Activated CD4-positive, alpha-beta T cell treated with anti-CD3 and anti-CD28 coated beads, Interleukin-2, amount 10 ng/mL, durations not matched to agents 24 days and 14 days (primary cell): ENCODE measurements at regions not wholly inside any gene's neighbourhood (a gene's known extent, or its start where the extent isn't known, plus 50 kb on each side); places are given as distances from the start of the nearest gene placed in this dataset.
"Not testable (repeated sequence)": the region's sequence is repeated elsewhere in the genome, so short reads cannot be mapped to it uniquely, and the experiment has no call there.

Source experiments
- DNase-seq: peaks from one replicate; pipeline ENCODE4 v3.0.0; 2022
- H3K27ac Mint-ChIP-seq: one replicate; pipeline ENCODE4 v1.8.0; 2022; ENCODE audit warnings: mild to moderate bottlenecking, mixed read lengths
- H3K27me3 Mint-ChIP-seq: one replicate; pipeline ENCODE4 v1.8.0; 2022; ENCODE audit warnings: mixed read lengths
- H3K36me3 Mint-ChIP-seq: one replicate; pipeline ENCODE4 v1.8.0; 2022; ENCODE audit warnings: low read depth, mild to moderate bottlenecking, mixed read lengths
- H3K4me1 Mint-ChIP-seq: one replicate; pipeline ENCODE4 v1.8.0; 2021; ENCODE audit warnings: mixed read lengths
- H3K4me3 Mint-ChIP-seq: one replicate; pipeline ENCODE4 v1.8.0; 2022; ENCODE audit warnings: mild to moderate bottlenecking, moderate library complexity, mixed read lengths
- H3K9me3 Mint-ChIP-seq: one replicate; pipeline ENCODE4 v1.8.0; 2021; ENCODE audit warnings: mixed read lengths
- intact Hi-C: fragments of 100-400 bp; cut with micrococcal nuclease; formaldehyde crosslinking; loops from one replicate; pipeline ENCODE4 v1.15.1; 2023

DNA sequence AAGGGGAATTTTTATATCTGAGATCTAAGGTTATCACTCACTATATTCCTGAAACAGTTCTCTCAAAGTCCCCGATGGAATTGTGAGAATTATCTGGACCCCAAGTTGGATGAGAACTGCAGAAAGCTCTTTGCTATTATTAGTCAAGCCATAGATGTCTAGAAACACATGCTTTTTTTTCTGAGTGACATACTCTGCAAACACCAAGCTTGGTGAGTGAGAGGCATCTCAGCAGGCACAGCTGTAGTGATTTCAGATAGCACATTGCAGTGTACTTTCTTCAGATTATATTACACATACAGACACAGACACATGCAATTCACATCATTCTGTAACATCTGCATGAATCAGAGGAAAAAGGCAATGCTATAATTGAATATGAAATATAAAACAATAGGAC lies 111.1 kb upstream of the UFL1 start:
- intact Hi-C loops: no loop called here
- Mint-ChIP-seq H3K9me3 (no peaks in the 10 kb centered on the region), H3K36me3 (no peaks in the 10 kb centered on the region), H3K27me3 (peaks cover 3% of the 10 kb centered on the region), H3K4me1 (no peaks in the 10 kb centered on the region), H3K27ac (no peak overlapping the region), H3K4me3 (no peak overlapping the region)
- DNase-seq: no peak

DNA sequence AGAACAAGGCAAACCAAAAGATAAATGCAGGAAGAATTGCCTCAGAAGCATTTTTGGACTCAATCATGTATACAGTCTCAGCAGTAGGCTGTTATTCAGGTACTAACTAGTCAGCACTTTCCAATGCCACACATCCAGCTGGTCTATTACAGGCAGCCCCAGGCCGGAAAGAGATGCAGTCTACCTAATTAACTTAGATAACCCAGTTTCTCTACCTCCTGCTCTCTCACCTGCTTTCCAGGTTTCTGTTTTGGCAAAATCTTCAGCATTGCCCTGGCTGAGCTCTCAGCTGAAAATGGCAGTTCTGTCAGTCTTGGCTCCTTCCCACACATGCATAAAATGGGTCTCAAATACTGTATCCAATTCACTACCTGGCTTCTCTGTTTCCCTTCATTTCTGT lies 101.3 kb upstream of the UFL1 start:
- intact Hi-C loops: no loop called here
- H3K27me3 Mint-ChIP-seq: no peaks in the 10 kb centered on the region
- H3K4me3 Mint-ChIP-seq: no peak overlapping the region
- H3K36me3 Mint-ChIP-seq: no peaks in the 10 kb centered on the region
- peaks cover 4% of the 10 kb centered on the region for H3K9me3 Mint-ChIP-seq
- DNase-seq: no peak
- no peaks in the 10 kb centered on the region for H3K4me1 Mint-ChIP-seq
- no peak overlapping the region for H3K27ac Mint-ChIP-seq

DNA sequence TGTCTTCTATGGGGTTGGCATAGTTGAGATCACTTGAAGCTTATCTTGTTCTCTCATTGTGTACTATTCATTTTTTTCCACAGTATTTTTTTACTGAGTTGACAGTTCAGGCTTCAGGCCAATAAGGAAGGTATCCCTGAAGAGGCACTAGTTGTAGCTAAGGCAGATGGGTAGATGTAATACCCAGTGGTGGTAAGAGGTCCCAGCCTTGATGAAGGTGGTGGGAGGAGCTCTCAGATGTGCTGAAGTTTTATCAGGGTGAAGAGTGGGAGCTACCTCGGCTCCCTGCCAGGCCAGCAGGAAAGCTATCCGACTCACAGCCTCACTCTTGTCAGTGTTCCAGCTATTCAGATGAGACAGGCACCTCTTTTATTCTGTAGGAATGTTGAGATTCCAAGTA lies 87.7 kb upstream of the UFL1 start:
- no peak overlapping the region for H3K27ac Mint-ChIP-seq
- no peak for DNase-seq
- H3K4me1 Mint-ChIP-seq: no peaks in the 10 kb centered on the region
- intact Hi-C loops: no loop called here
- no peaks in the 10 kb centered on the region for H3K27me3 Mint-ChIP-seq
- H3K4me3 Mint-ChIP-seq: no peak overlapping the region
- no peaks in the 10 kb centered on the region for H3K9me3 Mint-ChIP-seq
- no peaks in the 10 kb centered on the region for H3K36me3 Mint-ChIP-seq

DNA sequence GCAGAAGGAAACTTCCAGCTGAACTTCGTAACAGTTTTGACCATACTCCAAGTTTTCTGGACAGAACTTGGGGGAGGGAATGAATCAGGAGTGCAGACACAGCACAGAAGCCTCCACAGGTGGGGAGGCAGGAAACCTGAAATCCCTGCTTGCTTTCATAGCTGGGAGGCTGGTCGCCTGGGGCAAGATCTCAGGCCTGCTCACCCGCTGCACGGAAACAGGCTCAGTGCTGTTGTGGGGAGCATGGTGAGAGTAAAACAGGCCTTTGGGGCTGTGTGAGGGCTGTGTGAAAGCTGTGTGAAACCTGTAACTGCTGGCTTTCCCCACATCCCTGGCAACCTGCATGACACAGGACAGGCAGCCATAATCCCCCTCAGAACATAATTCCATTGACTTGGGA lies 85.2 kb upstream of the UFL1 start:
- intact Hi-C loops: no loop called here
- H3K4me1 Mint-ChIP-seq: no peaks in the 10 kb centered on the region

DNA sequence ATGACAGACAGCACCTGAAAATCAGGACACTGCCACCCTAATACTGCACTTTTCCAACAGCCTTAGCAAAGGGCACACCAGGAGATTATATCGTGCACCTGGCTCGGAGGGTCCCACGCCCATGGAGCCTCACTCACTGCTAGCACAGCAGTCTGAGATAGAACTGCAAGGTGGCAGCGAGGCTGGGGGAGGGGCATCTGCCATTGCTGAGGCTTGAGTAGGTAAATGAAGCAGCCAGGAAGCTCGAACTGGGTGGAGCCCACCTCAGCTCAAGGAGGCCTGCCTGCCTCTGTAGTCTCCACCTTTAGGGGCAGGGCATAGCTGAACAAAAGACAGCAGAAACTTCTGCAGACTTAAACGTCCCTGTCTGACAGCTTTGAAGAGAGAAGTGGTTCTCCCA lies 84.4 kb upstream of the UFL1 start:
- H3K4me3 Mint-ChIP-seq, H3K9me3 Mint-ChIP-seq, intact Hi-C loops, H3K36me3 Mint-ChIP-seq, H3K4me1 Mint-ChIP-seq, H3K27me3 Mint-ChIP-seq, H3K27ac Mint-ChIP-seq, DNase-seq: not testable (repeated sequence)

More for the DNA sequence above, 85.2 kb upstream of the UFL1 start:
- Mint-ChIP-seq H3K9me3 (peaks cover 5% of the 10 kb centered on the region), H3K36me3 (no peaks in the 10 kb centered on the region), H3K4me3 (no peak overlapping the region), H3K27me3 (no peaks in the 10 kb centered on the region), H3K27ac (no peak overlapping the region)
- no peak for DNase-seq

DNA sequence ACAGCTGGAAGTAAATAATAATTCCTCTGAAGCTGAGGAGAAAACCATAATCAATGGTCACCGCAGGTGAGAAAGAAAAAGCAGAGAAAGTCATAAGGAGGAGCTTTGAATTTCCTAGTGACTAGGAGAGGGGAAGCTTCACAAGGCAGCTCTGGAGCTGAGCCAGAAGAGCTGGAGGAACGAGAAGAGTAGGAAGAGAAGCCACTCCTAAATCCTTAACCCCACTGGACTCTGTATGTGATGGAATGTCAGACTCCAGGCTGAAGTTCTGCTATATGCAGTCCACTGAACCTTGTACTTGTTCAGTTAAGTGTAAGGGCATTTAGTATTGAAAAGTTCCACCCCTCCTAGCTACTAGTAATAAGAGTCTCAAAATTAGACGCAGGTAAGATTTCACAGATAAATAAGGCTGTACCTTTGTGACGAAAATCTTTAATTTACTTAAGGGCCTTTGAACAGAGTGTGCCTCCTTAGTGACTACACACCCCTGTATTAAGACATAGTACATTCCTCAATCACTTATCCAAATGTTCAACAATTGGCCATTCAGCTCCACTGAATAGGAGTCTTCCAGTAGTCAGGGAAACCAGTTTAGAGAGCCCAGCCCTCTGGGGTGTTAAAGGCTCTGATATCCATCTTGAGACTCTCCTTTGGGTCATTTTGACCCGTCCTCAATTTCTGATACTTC lies 71.4 kb upstream of the UFL1 start:
- intact Hi-C loops: no loop called here
- no peaks in the 10 kb centered on the region for H3K9me3 Mint-ChIP-seq
- DNase-seq: no peak
- H3K36me3 Mint-ChIP-seq: no peaks in the 10 kb centered on the region
- no peak overlapping the region for H3K4me3 Mint-ChIP-seq
- H3K27me3 Mint-ChIP-seq: peaks cover 2% of the 10 kb centered on the region
- H3K27ac Mint-ChIP-seq: no peak overlapping the region
- H3K4me1 Mint-ChIP-seq: no peaks in the 10 kb centered on the region

DNA sequence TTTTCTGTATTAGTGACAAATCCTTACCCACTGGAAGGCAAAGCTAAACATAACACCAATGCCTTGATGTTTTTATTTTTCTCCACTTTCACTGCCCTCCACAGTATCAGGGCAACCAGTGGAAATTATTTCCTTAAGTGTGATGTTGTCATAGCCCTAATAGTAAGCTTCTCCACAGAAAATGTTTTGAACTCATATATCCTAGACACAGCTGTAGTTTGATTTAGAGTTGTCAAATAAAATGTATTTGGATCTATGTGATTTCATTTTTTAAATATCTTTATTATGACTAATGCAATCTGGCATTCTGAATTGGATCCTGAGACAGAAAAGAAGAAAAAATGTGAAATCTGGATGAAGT lies 70.9 kb upstream of the UFL1 start:
- intact Hi-C loops: no loop called here
- Mint-ChIP-seq H3K4me1 (no peaks in the 10 kb centered on the region), H3K27me3 (peaks cover 2% of the 10 kb centered on the region), H3K36me3 (no peaks in the 10 kb centered on the region), H3K9me3 (no peaks in the 10 kb centered on the region), H3K4me3 (no peak overlapping the region), H3K27ac (no peak overlapping the region)
- DNase-seq: no peak

DNA sequence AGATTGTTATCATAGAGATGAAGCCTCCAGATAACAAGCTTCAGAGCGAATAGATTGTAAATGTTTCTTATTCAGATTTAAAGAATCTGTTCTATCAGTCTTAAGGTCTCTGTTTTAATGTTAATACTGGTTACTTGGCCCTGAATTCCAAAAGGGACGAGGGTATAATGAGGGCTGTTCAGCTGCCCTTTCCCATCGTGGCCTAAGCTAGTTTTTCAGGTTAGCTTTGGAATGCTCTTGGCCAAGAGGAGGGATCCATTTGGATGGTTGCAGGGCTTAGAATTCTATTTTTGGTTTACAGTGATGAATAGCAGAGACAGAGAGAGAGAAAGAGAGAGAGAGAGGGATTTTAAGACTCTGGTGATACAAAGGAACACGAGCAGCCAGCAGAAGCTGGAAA lies 62.8 kb upstream of the UFL1 start:
- H3K36me3 Mint-ChIP-seq: no peaks in the 10 kb centered on the region
- no peaks in the 10 kb centered on the region for H3K27me3 Mint-ChIP-seq
- no peaks in the 10 kb centered on the region for H3K4me1 Mint-ChIP-seq
- no peak overlapping the region for H3K4me3 Mint-ChIP-seq
- intact Hi-C loops: no loop called here
- DNase-seq: no peak
- no peak overlapping the region for H3K27ac Mint-ChIP-seq
- no peaks in the 10 kb centered on the region for H3K9me3 Mint-ChIP-seq

DNA sequence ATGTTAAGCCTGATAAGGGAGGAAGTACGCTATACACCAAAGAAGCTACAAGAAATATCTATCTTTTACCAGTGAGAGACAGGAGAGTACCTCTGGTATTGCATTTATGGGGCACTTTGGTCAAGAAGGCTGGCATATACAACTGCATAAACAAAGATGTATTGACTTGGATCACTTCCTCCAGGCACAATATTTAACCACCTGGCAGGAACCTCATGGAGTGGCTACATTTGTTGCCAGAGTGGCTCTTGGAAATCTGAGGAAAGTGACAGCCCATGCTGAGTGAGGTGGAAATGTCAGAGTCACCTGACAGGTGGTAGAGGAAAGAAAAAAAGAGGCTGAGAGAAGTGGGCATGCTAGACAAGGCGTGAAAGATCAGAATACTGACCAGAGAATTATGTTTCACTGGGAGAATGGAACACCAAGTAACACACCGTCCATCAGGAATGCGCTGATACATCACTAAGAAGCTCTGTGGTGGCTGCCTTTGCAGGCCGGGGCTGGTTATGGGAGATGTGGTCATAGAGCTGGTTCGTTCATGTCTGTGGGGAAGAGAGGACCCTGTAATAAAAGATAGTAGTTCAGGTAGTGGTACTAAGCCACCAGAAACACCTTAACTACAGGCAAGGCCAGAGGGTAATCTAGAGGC lies 61.4 kb upstream of the UFL1 start:
- peaks cover 2% of the 10 kb centered on the region for H3K4me1 Mint-ChIP-seq
- no peak overlapping the region for H3K27ac Mint-ChIP-seq
- intact Hi-C loops: no loop called here
- H3K27me3 Mint-ChIP-seq: peaks cover 2% of the 10 kb centered on the region
- DNase-seq: no peak
- H3K9me3 Mint-ChIP-seq: no peaks in the 10 kb centered on the region
- no peaks in the 10 kb centered on the region for H3K36me3 Mint-ChIP-seq
- H3K4me3 Mint-ChIP-seq: no peak overlapping the region

DNA sequence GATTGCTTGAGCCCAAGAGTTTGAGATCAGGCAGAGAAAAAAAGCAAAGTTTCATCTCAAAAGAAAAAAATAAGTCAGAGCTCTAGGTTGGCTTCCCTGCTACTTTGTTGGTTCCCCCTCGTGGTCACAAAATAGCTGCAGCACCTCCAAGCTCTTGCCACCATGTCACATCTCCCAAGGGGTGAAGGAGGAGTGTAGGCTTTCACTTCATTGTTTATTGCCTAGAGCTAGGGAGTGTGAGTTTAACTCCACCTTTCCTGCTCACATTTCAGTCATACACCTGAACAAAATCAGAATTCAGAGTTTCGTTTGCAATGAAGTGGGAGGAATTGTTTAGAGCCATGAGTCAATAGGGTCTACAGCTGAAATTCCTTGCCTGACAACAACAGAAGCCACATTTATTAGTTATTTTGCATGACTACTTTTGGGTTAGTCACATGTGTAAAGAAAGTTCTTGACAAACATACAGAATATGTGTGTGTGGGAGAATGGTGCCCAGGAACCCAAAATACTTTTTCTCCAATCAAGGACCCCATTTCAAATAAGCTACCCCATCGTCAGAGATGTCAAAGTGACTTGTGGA lies 56.2 kb upstream of the UFL1 start:
- DNase-seq: no peak
- Mint-ChIP-seq H3K4me1 (peaks cover 14% of the 10 kb centered on the region), H3K27ac (no peak overlapping the region), H3K4me3 (no peak overlapping the region), H3K27me3 (peaks cover 5% of the 10 kb centered on the region), H3K36me3 (no peaks in the 10 kb centered on the region), H3K9me3 (no peaks in the 10 kb centered on the region)
- intact Hi-C loops: no loop called here

DNA sequence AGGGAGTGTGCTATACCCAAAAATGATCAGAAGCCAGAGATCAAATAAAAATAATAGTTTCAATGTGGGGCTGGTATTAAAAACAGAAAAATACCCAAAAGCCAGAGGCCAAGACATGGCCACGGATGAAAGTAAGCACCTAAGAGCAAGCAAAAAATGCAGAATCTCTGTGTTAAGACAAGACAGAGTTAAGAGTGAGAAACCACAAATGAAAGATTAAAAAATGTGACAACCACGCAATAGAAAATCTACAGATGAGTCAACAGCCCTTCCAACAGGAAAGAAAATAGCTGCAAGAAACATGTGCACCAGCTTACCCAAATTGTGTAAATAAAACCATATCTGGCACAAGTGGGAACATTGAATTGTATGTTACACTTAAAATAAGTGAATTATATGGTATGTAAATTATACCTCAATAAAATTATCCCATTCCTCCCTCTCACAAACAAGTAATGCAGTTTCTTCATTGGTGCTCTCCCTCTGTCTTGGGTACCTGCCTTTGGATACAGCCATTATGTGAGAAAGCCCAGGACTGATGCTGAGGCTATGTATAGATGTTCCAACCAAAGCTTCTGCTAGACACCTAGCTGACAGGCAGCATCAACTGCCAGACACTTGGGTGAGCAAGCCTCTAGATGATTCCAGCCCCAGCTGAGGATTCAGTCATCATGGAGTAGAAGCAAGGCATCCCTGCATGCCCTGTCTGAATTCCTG lies 55.3 kb upstream of the UFL1 start:
- peaks cover 14% of the 10 kb centered on the region for H3K4me1 Mint-ChIP-seq
- H3K4me3 Mint-ChIP-seq: peak overlapping the region; percentile 6
- H3K27me3 Mint-ChIP-seq: peaks cover 7% of the 10 kb centered on the region
- intact Hi-C loops: loop anchor here (2.0 kb wide), 2 partner anchors 54 to 162 kb away; partner anchors contain the start of gene UFL1
- H3K27ac Mint-ChIP-seq: peak overlapping the region; percentile 7
- no peaks in the 10 kb centered on the region for H3K36me3 Mint-ChIP-seq
- DNase-seq: no peak
- no peaks in the 10 kb centered on the region for H3K9me3 Mint-ChIP-seq

DNA sequence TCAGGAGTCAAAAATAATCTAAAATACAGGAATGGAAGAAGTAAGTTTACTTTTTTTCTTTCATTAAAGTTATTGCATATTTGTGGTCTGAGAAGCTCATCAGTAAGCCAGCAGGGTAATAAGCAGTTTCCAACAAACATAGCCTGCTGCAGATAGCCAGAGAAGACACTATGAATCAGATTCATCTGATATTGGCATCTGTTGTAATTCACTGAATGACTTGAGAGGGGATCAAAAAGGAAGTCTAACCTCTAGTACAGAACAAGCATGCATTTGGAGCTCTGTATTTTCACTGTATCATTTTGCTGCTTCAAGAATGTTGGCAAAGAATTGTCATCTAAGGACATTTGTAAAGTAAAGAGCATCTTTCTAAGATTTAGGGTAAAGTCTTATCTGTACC lies 53.8 kb upstream of the UFL1 start:
- Mint-ChIP-seq H3K36me3 (no peaks in the 10 kb centered on the region), H3K9me3 (no peaks in the 10 kb centered on the region), H3K4me3 (no peak overlapping the region), H3K4me1 (peaks cover 14% of the 10 kb centered on the region), H3K27ac (no peak overlapping the region), H3K27me3 (peaks cover 11% of the 10 kb centered on the region)
- intact Hi-C loops: loop anchor here (2.0 kb wide), 3 partner anchors 53 to 1035 kb away; partner anchors contain the start of gene UFL1
- DNase-seq: no peak

DNA sequence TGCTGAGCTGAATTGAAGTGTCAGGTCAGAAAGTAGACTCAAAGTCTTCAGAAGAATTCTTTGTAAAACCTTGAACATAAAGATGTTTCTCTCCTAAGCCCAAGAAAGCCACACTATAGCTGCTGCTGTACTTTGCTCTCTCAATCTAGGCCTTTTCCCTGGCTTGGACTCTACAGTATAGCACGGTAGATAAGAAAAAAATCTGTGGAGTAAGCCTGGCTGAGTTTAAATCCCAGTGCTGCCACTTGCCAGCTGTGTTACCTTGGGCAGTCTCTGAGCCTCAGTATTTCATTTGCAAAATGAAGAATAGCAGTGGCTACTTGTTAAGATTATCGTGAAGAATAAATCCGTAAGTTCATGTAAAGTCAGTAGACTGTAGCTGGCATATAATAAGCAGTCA lies 53.3 kb upstream of the UFL1 start:
- H3K9me3 Mint-ChIP-seq: no peaks in the 10 kb centered on the region
- intact Hi-C loops: loop anchor here (2.0 kb wide), 1 partner anchor 1035 kb away; no protein-coding TSS in a partner anchor
- H3K27ac Mint-ChIP-seq: no peak overlapping the region
- H3K4me1 Mint-ChIP-seq: peaks cover 14% of the 10 kb centered on the region
- no peaks in the 10 kb centered on the region for H3K36me3 Mint-ChIP-seq
- H3K27me3 Mint-ChIP-seq: peaks cover 11% of the 10 kb centered on the region
- DNase-seq: no peak
- no peak overlapping the region for H3K4me3 Mint-ChIP-seq

DNA sequence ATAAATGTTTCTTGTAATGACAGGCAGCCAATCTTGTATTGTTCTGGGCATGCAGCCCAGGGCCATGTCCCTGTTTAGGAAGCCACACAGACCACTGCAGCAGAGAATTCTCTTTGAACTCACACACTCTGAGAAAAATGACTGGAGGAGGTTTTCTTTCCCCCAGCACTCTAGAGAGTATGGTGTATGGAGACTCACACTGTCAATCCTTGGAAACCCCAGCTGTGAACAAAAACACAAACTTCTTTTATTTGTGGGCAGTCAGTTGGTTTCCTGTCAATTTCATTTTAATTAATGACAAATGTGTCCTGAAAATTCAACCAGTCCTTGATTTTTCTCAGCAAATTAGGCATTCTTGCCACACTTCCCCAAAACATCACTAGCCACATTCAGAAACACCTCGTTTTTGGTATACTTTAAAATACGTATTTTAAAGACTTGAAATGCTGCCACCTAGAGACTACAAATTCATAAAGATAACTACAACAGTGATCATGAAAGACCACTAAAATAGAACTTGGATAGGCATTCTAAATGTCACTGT lies 52.9 kb upstream of the UFL1 start:
- H3K27me3 Mint-ChIP-seq: peaks cover 11% of the 10 kb centered on the region
- intact Hi-C loops: loop anchor here (2.0 kb wide), 1 partner anchor 1036 kb away; no protein-coding TSS in a partner anchor
- H3K9me3 Mint-ChIP-seq: no peaks in the 10 kb centered on the region
- no peak for DNase-seq
- no peaks in the 10 kb centered on the region for H3K36me3 Mint-ChIP-seq
- H3K27ac Mint-ChIP-seq: no peak overlapping the region
- no peak overlapping the region for H3K4me3 Mint-ChIP-seq
- H3K4me1 Mint-ChIP-seq: peaks cover 14% of the 10 kb centered on the region
